BJ (cell line): ENCODE measurements at regions not wholly inside any gene's neighbourhood (a gene's known extent, or its start where the extent isn't known, plus 50 kb on each side); places are given as distances from the start of the nearest gene placed in this dataset.

Experiments
- CTCF ChIA-PET: fragments of 350-600 bp; formaldehyde crosslinking; extraction: SDS; loops from one replicate; lab custom pipeline; 2021; ENCODE audit warnings: antibody characterized with exemption, inconsistent platforms; lab: Yijun Ruan, JAX
- POLR2A ChIA-PET: fragments of 300-600 bp; sonication (Branson Sonifier 250); formaldehyde crosslinking; extraction: SDS; loops from one replicate; lab custom pipeline; 2021; ENCODE audit warnings: antibody characterized with exemption; lab: Charles Lee
- DNase-seq: peaks from one replicate; pipeline ENCODE4 v3.0.0-alpha.2; 2011; ENCODE audit warnings: low read depth
- H3K27me3 ChIP-seq: 2 replicates; pipeline ENCODE4 v1.6.0; 2011; ENCODE audit warnings: low read length; ENCODE audit not compliant: control insufficient read depth, insufficient read depth
- H3K36me3 ChIP-seq: 2 replicates; pipeline ENCODE4 v1.5.1; 2011; ENCODE audit warnings: low read length; ENCODE audit not compliant: control insufficient read depth, insufficient read depth
- H3K4me3 ChIP-seq: 2 replicates; pipeline ENCODE4 v1.5.1; 2011; ENCODE audit warnings: low read depth, mild to moderate bottlenecking, control low read depth, low read length
- TF ChIP-seq, protein P1 (sequence below): IDR thresholded peaks from 2 replicates; pipeline ENCODE4 v1.5.1; 2011; ENCODE audit warnings: low read depth, mild to moderate bottlenecking, control low read depth, inconsistent platforms, low read length, moderate library complexity; ENCODE audit not compliant: insufficient read depth

DNA sequence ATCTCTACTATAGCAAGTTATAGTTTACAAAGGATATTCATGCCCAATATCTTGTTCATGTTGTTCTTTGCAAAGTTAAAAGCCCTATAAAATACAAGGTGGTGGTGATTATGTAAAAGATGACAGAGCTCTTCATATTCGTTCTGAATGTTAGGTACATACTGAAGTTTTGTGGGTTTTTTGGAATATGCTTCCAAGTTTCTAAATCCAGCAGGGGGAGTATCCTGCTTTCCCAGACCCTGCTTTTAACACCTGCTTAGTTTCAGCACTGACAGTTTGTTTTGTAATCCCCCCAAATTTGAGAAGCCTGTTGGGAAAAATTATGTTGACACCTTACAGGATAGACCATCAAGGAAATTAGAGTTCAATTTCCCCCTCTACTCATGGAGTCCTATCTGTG is 438.3 kb downstream of the SH3GL2 start:
- DNase-seq, result no peak
- peaks cover 1% of the 10 kb centered on the region; the same call in 1 of the 2 replicates for H3K27me3 ChIP-seq
- H3K4me3 ChIP-seq, result no peak overlapping the region
- ChIA-PET CTCF (interaction anchor here (0.6 to 3.0 kb wide), 6 partner anchors 10 to 291 kb away, joined by 3 to 10 read pairs (median 4); no protein-coding TSS in a partner anchor), POLR2A (no interaction called here)
- TF ChIP-seq, protein P1, sequence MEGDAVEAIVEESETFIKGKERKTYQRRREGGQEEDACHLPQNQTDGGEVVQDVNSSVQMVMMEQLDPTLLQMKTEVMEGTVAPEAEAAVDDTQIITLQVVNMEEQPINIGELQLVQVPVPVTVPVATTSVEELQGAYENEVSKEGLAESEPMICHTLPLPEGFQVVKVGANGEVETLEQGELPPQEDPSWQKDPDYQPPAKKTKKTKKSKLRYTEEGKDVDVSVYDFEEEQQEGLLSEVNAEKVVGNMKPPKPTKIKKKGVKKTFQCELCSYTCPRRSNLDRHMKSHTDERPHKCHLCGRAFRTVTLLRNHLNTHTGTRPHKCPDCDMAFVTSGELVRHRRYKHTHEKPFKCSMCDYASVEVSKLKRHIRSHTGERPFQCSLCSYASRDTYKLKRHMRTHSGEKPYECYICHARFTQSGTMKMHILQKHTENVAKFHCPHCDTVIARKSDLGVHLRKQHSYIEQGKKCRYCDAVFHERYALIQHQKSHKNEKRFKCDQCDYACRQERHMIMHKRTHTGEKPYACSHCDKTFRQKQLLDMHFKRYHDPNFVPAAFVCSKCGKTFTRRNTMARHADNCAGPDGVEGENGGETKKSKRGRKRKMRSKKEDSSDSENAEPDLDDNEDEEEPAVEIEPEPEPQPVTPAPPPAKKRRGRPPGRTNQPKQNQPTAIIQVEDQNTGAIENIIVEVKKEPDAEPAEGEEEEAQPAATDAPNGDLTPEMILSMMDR, result no peak
- H3K36me3 ChIP-seq, result no peaks in the 10 kb centered on the region

DNA sequence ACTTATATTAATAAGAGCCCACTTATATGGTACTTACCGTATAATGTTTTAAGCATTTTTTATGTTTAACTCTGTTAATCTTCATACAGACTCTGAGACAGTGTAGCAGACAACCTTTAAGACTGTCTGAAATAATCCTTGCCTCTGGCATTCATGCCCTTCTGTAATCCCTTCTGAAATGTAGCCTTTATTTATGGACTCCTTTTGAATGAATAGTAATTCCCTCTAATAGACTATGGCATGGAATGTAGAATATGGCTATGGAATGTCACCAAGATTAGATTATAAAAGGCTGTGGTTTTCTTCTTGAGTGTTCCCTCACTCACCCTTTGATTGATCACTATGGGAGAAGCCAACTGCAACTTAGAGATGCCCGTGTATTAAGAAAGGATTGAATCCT is 439.4 kb downstream of the SH3GL2 start:
- Histone ChIP-seq H3K27me3 (peaks cover 1% of the 10 kb centered on the region; the same call in 1 of the 2 replicates), H3K4me3 (no peak overlapping the region), H3K36me3 (no peaks in the 10 kb centered on the region)
- ChIA-PET CTCF (interaction anchor here (0.6 to 3.0 kb wide), 3 partner anchors 17 to 195 kb away, joined by 3 to 10 read pairs (median 3); no protein-coding TSS in a partner anchor), POLR2A (no interaction called here)
- TF ChIP-seq, protein P1, result no peak
- DNase-seq, result no peak

DNA sequence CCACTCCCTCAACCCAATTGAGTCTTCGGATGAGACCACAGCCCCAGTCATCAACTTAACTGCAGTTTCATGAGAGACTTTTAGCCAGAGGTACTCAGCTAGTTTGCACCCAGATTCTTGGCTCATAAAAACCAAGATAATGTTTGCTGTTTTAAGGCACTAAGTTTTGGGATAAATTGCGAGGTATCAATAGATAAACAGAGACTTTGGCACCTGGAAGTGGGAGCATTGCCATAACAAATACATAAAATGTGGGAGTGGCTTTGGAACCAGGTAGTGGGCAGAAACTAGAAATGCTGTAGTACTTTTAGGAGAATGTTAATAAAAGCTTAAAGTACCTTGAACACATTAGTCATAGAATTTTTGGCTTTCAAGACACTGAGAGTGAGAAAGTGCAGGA is 439.8 kb downstream of the SH3GL2 start:
- ChIA-PET CTCF (interaction anchor here (0.6 to 1.4 kb wide), 2 partner anchors 16 to 143 kb away, joined by 3 read pairs; no protein-coding TSS in a partner anchor), POLR2A (no interaction called here)
- no peak for DNase-seq
- Histone ChIP-seq H3K36me3 (no peaks in the 10 kb centered on the region), H3K4me3 (no peak overlapping the region), H3K27me3 (peaks cover 1% of the 10 kb centered on the region; the same call in 1 of the 2 replicates)
- TF ChIP-seq, protein P1, result no peak

DNA sequence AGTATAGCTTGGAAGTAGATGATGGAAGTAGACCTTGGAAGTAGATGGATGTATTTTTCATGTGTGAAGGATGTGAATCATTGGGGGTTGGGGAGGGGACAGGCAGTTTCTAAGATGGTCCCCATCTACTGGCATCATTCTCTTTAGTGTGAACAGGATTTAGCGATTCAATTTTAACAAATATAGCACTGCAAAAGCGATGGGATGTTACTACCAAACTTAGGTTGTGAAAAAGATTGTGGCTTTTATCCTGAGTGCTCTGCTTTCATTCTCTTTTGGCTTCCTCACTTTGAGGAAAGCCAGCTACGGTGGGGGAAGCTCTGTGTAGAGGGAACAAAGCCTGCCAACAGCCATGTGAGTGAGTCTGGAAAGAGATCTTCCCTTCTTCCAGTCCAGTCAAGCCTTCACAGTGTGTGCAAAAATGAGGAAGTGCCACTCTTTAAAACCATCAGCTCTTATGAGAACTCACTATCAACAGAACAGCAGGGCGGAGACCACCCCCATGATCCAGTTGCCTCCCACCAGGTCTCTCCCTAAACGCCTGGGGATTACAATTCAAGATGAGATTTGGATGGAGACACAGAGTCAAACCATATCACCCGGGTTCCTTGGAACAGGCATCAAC is 441.4 kb downstream of the SH3GL2 start:
- POLR2A ChIA-PET, result no interaction called here
- H3K27me3 ChIP-seq, result peaks cover 1% of the 10 kb centered on the region; the same call in 1 of the 2 replicates
- no peak overlapping the region for H3K4me3 ChIP-seq
- CTCF ChIA-PET, result no interaction called here
- TF ChIP-seq, protein P1, result no peak
- H3K36me3 ChIP-seq, result no peaks in the 10 kb centered on the region
- DNase-seq, result no peak

DNA sequence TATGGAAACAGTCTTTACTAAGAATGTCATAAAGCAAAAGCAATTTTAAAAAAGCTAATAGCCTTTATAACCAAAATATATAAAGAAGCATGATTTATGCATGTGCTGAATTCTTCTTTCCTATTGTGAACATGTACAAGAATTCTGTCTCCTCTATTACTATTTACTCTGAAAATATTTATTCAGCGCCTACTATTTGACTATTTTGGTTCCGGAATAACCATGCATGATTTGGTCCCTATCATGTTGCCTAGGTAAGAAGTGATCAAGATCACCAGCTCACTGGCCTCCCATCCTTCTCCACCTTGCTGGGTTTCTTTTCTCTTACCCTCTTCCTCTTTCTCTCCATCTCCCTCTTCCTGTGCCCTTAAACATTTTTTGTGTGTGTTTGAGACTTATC is 443.8 kb downstream of the SH3GL2 start:
- TF ChIP-seq, protein P1, result no peak
- Histone ChIP-seq H3K27me3 (no peaks in the 10 kb centered on the region; the same call in 1 of the 2 replicates), H3K36me3 (no peaks in the 10 kb centered on the region), H3K4me3 (no peak overlapping the region)
- POLR2A ChIA-PET, result no interaction called here
- CTCF ChIA-PET, result no interaction called here
- DNase-seq, result no peak
